ENCODE measurements at regions not wholly inside any gene's neighbourhood (a gene's known extent, or its start where the extent isn't known, plus 50 kb on each side); places are given as distances from the start of the nearest gene placed in this dataset.

DNA sequence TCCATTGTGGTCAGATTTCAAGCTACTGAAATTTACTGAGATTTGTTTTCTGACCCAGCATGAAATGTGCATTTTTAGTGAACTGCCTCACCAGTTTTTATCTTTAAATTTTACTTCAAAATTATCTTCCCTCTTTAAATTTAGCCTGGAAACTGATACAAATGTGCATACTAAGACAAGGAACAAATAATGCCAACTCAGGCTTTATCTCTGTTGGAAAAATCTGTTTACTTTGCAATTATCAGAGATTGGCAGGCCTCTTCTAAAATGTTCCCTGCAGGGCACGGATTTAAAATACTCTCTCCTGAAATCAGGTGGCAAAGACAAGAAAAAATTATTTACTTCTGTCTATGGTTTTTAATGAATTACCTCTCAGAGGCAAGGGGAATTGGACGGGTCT, 151.0 kb upstream of the PTCH1 start:
- no peak for DNase-seq
- H3K27ac ChIP-seq (ENCODE audit: low read depth in 1 of 2, low read length in 2 of 2): no peak overlapping the region
- H3K27ac Mint-ChIP-seq: no peak overlapping the region
- peaks cover 0 to 4% of the 10 kb centered on the region in 2 donors for H3K9me3 ChIP-seq (replicated peaks in 1 of 2; ENCODE audit: control insufficient read depth in 1 of 2, insufficient read depth in 1 of 2, low read length in 2 of 2)
- H3K9ac ChIP-seq (ENCODE audit: insufficient read depth, low read length, poor library complexity, severe bottlenecking): no peak overlapping the region
- H3K36me3 Mint-ChIP-seq: no peaks in the 10 kb centered on the region
- H3K4me1 Mint-ChIP-seq: no peaks in the 10 kb centered on the region
- no peaks in the 10 kb centered on the region for H3K79me2 ChIP-seq (ENCODE audit: insufficient read depth, low read length)
- H4K20me1 ChIP-seq (ENCODE audit: insufficient read depth, low read length): no peaks in the 10 kb centered on the region
- no CpG with 5 or more reads among the region's 2 CpGs for WGBS (ENCODE audit: insufficient coverage)
- H3K27me3 ChIP-seq (ENCODE audit: control insufficient read depth in 2 of 2, insufficient read depth in 2 of 2, low read length in 2 of 2): peaks cover 0 to 3% of the 10 kb centered on the region in 2 donors
- H3K4me3 ChIP-seq (replicated peaks in 1 of 3; ENCODE audit: low read depth in 2 of 3, low read length in 3 of 3): no peak overlapping the region
- TF ChIP-seq, protein P1, sequence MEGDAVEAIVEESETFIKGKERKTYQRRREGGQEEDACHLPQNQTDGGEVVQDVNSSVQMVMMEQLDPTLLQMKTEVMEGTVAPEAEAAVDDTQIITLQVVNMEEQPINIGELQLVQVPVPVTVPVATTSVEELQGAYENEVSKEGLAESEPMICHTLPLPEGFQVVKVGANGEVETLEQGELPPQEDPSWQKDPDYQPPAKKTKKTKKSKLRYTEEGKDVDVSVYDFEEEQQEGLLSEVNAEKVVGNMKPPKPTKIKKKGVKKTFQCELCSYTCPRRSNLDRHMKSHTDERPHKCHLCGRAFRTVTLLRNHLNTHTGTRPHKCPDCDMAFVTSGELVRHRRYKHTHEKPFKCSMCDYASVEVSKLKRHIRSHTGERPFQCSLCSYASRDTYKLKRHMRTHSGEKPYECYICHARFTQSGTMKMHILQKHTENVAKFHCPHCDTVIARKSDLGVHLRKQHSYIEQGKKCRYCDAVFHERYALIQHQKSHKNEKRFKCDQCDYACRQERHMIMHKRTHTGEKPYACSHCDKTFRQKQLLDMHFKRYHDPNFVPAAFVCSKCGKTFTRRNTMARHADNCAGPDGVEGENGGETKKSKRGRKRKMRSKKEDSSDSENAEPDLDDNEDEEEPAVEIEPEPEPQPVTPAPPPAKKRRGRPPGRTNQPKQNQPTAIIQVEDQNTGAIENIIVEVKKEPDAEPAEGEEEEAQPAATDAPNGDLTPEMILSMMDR (IDR thresholded peaks at IDR 0.05): no peak
- no peaks in the 10 kb centered on the region for H3K36me3 ChIP-seq (replicated peaks in 1 of 2; ENCODE audit: control insufficient read depth in 1 of 2, insufficient read depth in 2 of 2, low read length in 2 of 2)
- H3K27me3 Mint-ChIP-seq (ENCODE audit: low read depth in 3 of 3): peaks cover 11% of the 10 kb centered on the region in 3 donors
- H3K4me3 Mint-ChIP-seq: no peak overlapping the region
- H3K9me3 Mint-ChIP-seq: peaks cover 0 to 9% (median 2%) of the 10 kb centered on the region in 7 donors
- no peak overlapping the region for H2AFZ ChIP-seq (ENCODE audit: insufficient read depth, low read depth, low read length, poor library complexity, severe bottlenecking)
- no peak overlapping the region for H3K4me2 ChIP-seq (replicated peaks; ENCODE audit: extremely low read depth, low read length, poor library complexity, severe bottlenecking)
- no peaks in the 10 kb centered on the region for H3K4me1 ChIP-seq (ENCODE audit: control insufficient read depth in 1 of 2, insufficient read depth in 2 of 2, low read length in 2 of 2)
- intact Hi-C loops (cut with micrococcal nuclease): no loop called here

DNA sequence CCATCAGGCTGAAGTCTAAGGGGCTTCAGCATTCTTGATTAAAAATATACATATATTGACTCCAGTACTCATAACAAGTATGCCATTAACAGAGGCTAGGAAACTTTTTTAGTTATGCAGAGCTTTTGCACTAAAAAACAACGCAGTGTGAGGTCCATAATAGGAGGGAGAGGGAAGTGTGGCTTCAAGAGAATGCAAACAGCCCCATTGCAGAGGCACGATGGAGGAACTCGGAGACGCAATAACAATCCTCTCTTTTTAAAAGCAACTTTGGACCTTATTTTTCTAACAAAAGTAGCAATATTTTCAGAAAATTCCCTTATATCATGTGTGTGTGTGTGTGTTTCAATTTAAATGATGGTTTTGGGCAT, 150.0 kb upstream of the PTCH1 start:
- Histone ChIP-seq H3K27me3 (ENCODE audit: control insufficient read depth in 2 of 2, insufficient read depth in 2 of 2, low read length in 2 of 2) (peaks cover 0 to 3% of the 10 kb centered on the region in 2 donors), H3K36me3 (replicated peaks in 1 of 2; ENCODE audit: control insufficient read depth in 1 of 2, insufficient read depth in 2 of 2, low read length in 2 of 2) (no peaks in the 10 kb centered on the region), H4K20me1 (ENCODE audit: insufficient read depth, low read length) (no peaks in the 10 kb centered on the region), H3K4me2 (replicated peaks; ENCODE audit: extremely low read depth, low read length, poor library complexity, severe bottlenecking) (no peak overlapping the region), H3K9ac (ENCODE audit: insufficient read depth, low read length, poor library complexity, severe bottlenecking) (no peak overlapping the region), H3K4me3 (replicated peaks in 1 of 3; ENCODE audit: low read depth in 2 of 3, low read length in 3 of 3) (no peak overlapping the region), H3K9me3 (replicated peaks in 1 of 2; ENCODE audit: control insufficient read depth in 1 of 2, insufficient read depth in 1 of 2, low read length in 2 of 2) (peaks cover 0 to 4% of the 10 kb centered on the region in 2 donors), H3K79me2 (ENCODE audit: insufficient read depth, low read length) (no peaks in the 10 kb centered on the region), H3K27ac (ENCODE audit: low read depth in 1 of 2, low read length in 2 of 2) (no peak overlapping the region), H2AFZ (ENCODE audit: insufficient read depth, low read depth, low read length, poor library complexity, severe bottlenecking) (no peak overlapping the region), H3K4me1 (ENCODE audit: control insufficient read depth in 1 of 2, insufficient read depth in 2 of 2, low read length in 2 of 2) (no peaks in the 10 kb centered on the region)
- intact Hi-C loops (cut with micrococcal nuclease): no loop called here
- Mint-ChIP-seq H3K36me3 (no peaks in the 10 kb centered on the region), H3K27me3 (ENCODE audit: low read depth in 3 of 3) (peaks cover 11 to 13% (median 12%) of the 10 kb centered on the region in 3 donors), H3K4me1 (no peaks in the 10 kb centered on the region), H3K9me3 (peaks cover 0 to 9% (median 6%) of the 10 kb centered on the region in 7 donors), H3K27ac (no peak overlapping the region), H3K4me3 (no peak overlapping the region)
- DNase-seq: no peak
- no CpG with 5 or more reads among the region's 4 CpGs for WGBS (ENCODE audit: insufficient coverage)
- TF ChIP-seq, protein P1 (IDR thresholded peaks at IDR 0.05): no peak
